HEK293 (cell line): ENCODE measurements at regions not wholly inside any gene's neighbourhood (a gene's known extent, or its start where the extent isn't known, plus 50 kb on each side); places are given as distances from the start of the nearest gene placed in this dataset.
"Not testable (repeated sequence)": the region's sequence is repeated elsewhere in the genome, so short reads cannot be mapped to it uniquely, and the experiment has no call there.

Experiments used
- ZNF510 ChIP-seq: fragments of 450-650 bp; formaldehyde crosslinking; IDR thresholded peaks from 2 replicates; pipeline ENCODE4 v1.5.1; 2018; ENCODE audit warnings: mild to moderate bottlenecking, missing genetic modification characterization, missing biosample characterization; ENCODE audit not compliant: insufficient replicate concordance
- TF ChIP-seq, protein P1 (sequence below): fragments of 450-650 bp; formaldehyde crosslinking; conservative IDR thresholded peaks from 2 replicates; pipeline ENCODE4 v1.5.1; 2016; ENCODE audit warnings: low read depth, missing biosample characterization, missing genetic modification characterization
- TF ChIP-seq, protein P2 (sequence below): fragments of 450-650 bp; formaldehyde crosslinking; IDR thresholded peaks from 2 replicates; pipeline ENCODE4 v1.5.1; 2017; ENCODE audit warnings: missing biosample characterization, missing genetic modification characterization

DNA sequence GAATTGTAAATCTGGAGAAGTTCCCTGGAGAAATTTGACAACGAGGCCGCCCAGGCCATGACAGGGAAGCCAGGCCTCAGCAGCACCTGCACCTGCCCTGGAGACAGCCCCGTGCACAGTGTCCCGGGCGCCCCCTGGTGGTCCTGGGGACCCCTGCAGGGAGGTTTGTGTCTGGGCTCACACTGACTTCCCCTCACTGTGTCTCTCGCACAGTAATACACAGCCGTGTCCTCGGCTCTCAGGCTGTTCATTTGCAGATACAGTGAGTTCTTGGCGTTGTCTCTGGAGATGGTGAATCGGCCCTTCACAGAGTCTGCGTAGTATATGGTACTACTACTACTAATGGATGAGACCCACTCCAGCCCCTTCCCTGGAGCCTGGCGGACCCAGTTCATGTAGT is 1201.6 kb downstream of the TMEM121 start:
- not testable (repeated sequence) for TF ChIP-seq ZNF510 (tag by site-specific recombination)
- TF ChIP-seq, protein P1, sequence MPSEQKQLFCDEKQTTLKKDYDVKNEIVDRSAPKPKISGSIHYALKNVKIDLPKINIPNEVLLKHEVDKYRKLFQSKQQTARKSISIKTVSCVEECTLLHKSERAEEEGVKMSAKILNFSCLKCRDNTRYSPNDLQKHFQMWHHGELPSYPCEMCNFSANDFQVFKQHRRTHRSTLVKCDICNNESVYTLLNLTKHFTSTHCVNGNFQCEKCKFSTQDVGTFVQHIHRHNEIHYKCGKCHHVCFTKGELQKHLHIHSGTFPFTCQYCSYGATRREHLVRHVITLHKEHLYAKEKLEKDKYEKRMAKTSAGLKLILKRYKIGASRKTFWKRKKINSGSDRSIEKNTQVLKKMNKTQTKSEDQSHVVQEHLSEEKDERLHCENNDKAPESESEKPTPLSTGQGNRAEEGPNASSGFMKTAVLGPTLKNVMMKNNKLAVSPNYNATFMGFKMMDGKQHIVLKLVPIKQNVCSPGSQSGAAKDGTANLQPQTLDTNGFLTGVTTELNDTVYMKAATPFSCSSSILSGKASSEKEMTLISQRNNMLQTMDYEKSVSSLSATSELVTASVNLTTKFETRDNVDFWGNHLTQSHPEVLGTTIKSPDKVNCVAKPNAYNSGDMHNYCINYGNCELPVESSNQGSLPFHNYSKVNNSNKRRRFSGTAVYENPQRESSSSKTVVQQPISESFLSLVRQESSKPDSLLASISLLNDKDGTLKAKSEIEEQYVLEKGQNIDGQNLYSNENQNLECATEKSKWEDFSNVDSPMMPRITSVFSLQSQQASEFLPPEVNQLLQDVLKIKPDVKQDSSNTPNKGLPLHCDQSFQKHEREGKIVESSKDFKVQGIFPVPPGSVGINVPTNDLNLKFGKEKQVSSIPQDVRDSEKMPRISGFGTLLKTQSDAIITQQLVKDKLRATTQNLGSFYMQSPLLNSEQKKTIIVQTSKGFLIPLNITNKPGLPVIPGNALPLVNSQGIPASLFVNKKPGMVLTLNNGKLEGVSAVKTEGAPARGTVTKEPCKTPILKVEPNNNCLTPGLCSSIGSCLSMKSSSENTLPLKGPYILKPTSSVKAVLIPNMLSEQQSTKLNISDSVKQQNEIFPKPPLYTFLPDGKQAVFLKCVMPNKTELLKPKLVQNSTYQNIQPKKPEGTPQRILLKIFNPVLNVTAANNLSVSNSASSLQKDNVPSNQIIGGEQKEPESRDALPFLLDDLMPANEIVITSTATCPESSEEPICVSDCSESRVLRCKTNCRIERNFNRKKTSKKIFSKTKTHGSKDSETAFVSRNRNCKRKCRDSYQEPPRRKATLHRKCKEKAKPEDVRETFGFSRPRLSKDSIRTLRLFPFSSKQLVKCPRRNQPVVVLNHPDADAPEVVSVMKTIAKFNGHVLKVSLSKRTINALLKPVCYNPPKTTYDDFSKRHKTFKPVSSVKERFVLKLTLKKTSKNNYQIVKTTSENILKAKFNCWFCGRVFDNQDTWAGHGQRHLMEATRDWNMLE (tag by site-specific recombination): not testable (repeated sequence)
- TF ChIP-seq, protein P2, sequence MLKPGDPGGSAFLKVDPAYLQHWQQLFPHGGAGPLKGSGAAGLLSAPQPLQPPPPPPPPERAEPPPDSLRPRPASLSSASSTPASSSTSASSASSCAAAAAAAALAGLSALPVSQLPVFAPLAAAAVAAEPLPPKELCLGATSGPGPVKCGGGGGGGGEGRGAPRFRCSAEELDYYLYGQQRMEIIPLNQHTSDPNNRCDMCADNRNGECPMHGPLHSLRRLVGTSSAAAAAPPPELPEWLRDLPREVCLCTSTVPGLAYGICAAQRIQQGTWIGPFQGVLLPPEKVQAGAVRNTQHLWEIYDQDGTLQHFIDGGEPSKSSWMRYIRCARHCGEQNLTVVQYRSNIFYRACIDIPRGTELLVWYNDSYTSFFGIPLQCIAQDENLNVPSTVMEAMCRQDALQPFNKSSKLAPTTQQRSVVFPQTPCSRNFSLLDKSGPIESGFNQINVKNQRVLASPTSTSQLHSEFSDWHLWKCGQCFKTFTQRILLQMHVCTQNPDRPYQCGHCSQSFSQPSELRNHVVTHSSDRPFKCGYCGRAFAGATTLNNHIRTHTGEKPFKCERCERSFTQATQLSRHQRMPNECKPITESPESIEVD: not testable (repeated sequence)
